G401 (cell line): ENCODE measurements at regions not wholly inside any gene's neighbourhood (a gene's known extent, or its start where the extent isn't known, plus 50 kb on each side); places are given as distances from the start of the nearest gene placed in this dataset.
A peak's percentile ranks its signal among the peaks of the same experiment; 100 is the strongest.

Experiments
- DNase-seq: peaks from one replicate; pipeline ENCODE4 v3.0.0-alpha.2; 2015; ENCODE audit warnings: low spot score
- in situ Hi-C: cut with HindIII; loops from 2 replicates; pipeline ENCODE4 v1.10.0; 2016; ENCODE audit warnings: low sequenced_read_pairs, mixed read lengths

- in situ Hi-C loops = no loop called here
- no peak for DNase-seq
Measured at GRCh38 chr20:48471759-48472408, 355.9 kb downstream of the PREX1 start.

GRCh38 chr20:48471176-48471575 is 356.6 kb downstream of the PREX1 start:
- in situ Hi-C loops = no loop called here

GRCh38 chr20:48470141-48470540 is 357.7 kb downstream of the PREX1 start:
- in situ Hi-C loops = no loop called here
- DNase-seq = no peak

More at GRCh38 chr20:48471176-48471575, 356.6 kb downstream of the PREX1 start:
- no peak for DNase-seq

GRCh38 chr20:48469026-48469425 is 358.8 kb downstream of the PREX1 start:
- in situ Hi-C loops = no loop called here
- no peak for DNase-seq

GRCh38 chr20:48468571-48468970 is 359.2 kb downstream of the PREX1 start:
- in situ Hi-C loops = no loop called here
- no peak for DNase-seq

GRCh38 chr20:48467622-48468021 is 360.2 kb downstream of the PREX1 start:
- in situ Hi-C loops = no loop called here
- no peak for DNase-seq

- in situ Hi-C loops = no loop called here
- no peak for DNase-seq
Measured at GRCh38 chr20:48465271-48465670, 362.5 kb downstream of the PREX1 start.

GRCh38 chr20:48463916-48464315 is 363.9 kb downstream of the PREX1 start:
- in situ Hi-C loops = no loop called here
- no peak for DNase-seq

GRCh38 chr20:48463096-48463720 is 364.6 kb downstream of the PREX1 start:
- in situ Hi-C loops = no loop called here
- DNase-seq = peak; percentile 18

- no peak for DNase-seq
- in situ Hi-C loops = no loop called here
Measured at GRCh38 chr20:48461735-48462119, 366.1 kb downstream of the PREX1 start.

GRCh38 chr20:48461091-48461734 is 366.6 kb downstream of the PREX1 start:
- in situ Hi-C loops = no loop called here
- no peak for DNase-seq

GRCh38 chr20:48460681-48461080 is 367.1 kb downstream of the PREX1 start:
- in situ Hi-C loops = no loop called here
- no peak for DNase-seq

- no peak for DNase-seq
- in situ Hi-C loops = no loop called here
Measured at GRCh38 chr20:48459722-48460395, 367.9 kb downstream of the PREX1 start.

- in situ Hi-C loops = no loop called here
- DNase-seq = no peak
Measured at GRCh38 chr20:48458601-48459385, 369.0 kb downstream of the PREX1 start.

- in situ Hi-C loops = no loop called here
- no peak for DNase-seq
Measured at GRCh38 chr20:48458003-48458377, 369.8 kb downstream of the PREX1 start.

- in situ Hi-C loops = no loop called here
- DNase-seq = no peak
Measured at GRCh38 chr20:48457193-48458002, 370.4 kb downstream of the PREX1 start.

- in situ Hi-C loops = no loop called here
- no peak for DNase-seq
Measured at GRCh38 chr20:48456366-48457192, 371.2 kb downstream of the PREX1 start.
